GM23338 (cell line): ENCODE measurements at regions not wholly inside any gene's neighbourhood (a gene's known extent, or its start where the extent isn't known, plus 50 kb on each side); places are given as distances from the start of the nearest gene placed in this dataset.

ENCODE experiments used
- ATAC-seq: fragments of 200-7000 bp; cut with Tn5 transposase; 3 replicates; pipeline ENCODE4 v1.9.1; 2020
- DNase-seq: peaks from one replicate; pipeline ENCODE4 v3.0.0-alpha.2; 2015; ENCODE audit warnings: low spot score
- H2AFZ ChIP-seq: fragments of 200-600 bp; sonication (generic); 2 replicates; pipeline ENCODE4 v1.8.0; 2016; ENCODE audit warnings: antibody characterized with exemption, mild to moderate bottlenecking, moderate library complexity
- H3F3A ChIP-seq: fragments of 200-600 bp; sonication (generic); replicated peaks from 2 replicates; pipeline ENCODE4 v1.8.0; 2017; ENCODE audit warnings: antibody characterized with exemption, mixed run types, low read depth
- H3K27ac ChIP-seq: fragments of 200-600 bp; sonication (generic); 2 replicates; pipeline ENCODE4 v1.6.1; 2016; ENCODE audit warnings: low read depth
- H3K27me3 ChIP-seq: fragments of 200-600 bp; sonication (generic); 2 replicates; pipeline ENCODE4 v1.8.0; 2016; ENCODE audit warnings: mild to moderate bottlenecking, mixed run types, moderate library complexity; ENCODE audit not compliant: insufficient read depth
- H3K36me3 ChIP-seq: fragments of 200-600 bp; sonication (generic); 2 replicates; pipeline ENCODE4 v1.8.0; 2016; ENCODE audit warnings: mild to moderate bottlenecking; ENCODE audit not compliant: insufficient read depth
- H3K4me1 ChIP-seq: fragments of 200-600 bp; sonication (generic); 2 replicates; pipeline ENCODE4 v1.8.0; 2016; ENCODE audit warnings: mild to moderate bottlenecking, moderate library complexity; ENCODE audit not compliant: insufficient read depth
- H3K4me2 ChIP-seq: fragments of 200-600 bp; sonication (generic); 2 replicates; pipeline ENCODE4 v1.7.1; 2017; ENCODE audit warnings: mixed run types
- H3K4me3 ChIP-seq: fragments of 200-600 bp; sonication (generic); 2 replicates; pipeline ENCODE4 v1.6.1; 2016; ENCODE audit warnings: mixed run types
- H3K79me2 ChIP-seq: fragments of 200-600 bp; sonication (generic); replicated peaks from 2 replicates; pipeline ENCODE4 v1.8.0; 2017; ENCODE audit warnings: mild to moderate bottlenecking; ENCODE audit not compliant: insufficient read depth
- H3K9me2 ChIP-seq: fragments of 200-600 bp; sonication (generic); 2 replicates; pipeline ENCODE4 v1.8.0; 2017; ENCODE audit not compliant: insufficient read depth
- H4K20me1 ChIP-seq: fragments of 200-600 bp; sonication (generic); replicated peaks from 2 replicates; pipeline ENCODE4 v1.8.0; 2017; ENCODE audit warnings: mild to moderate bottlenecking; ENCODE audit not compliant: insufficient read depth
- H3K27ac Mint-ChIP-seq: 2 replicates; pipeline ENCODE4 v1.8.0; 2020; ENCODE audit warnings: inconsistent platforms, mild to moderate bottlenecking, moderate library complexity, mixed read lengths
- H3K27me3 Mint-ChIP-seq: 3 replicates; pipeline ENCODE4 v1.8.0; 2022; ENCODE audit warnings: low read depth, mild to moderate bottlenecking, moderate library complexity, mixed read lengths, inconsistent platforms; ENCODE audit not compliant: insufficient read depth, poor library complexity
- H3K36me3 Mint-ChIP-seq: 3 replicates; pipeline ENCODE4 v1.8.0; 2021; ENCODE audit warnings: low read depth, mild to moderate bottlenecking, inconsistent platforms, moderate library complexity, mixed read lengths
- H3K4me1 Mint-ChIP-seq: 3 replicates; pipeline ENCODE4 v1.8.0; 2020; ENCODE audit warnings: mild to moderate bottlenecking, inconsistent platforms, mixed read lengths
- H3K4me3 Mint-ChIP-seq: 3 replicates; pipeline ENCODE4 v1.8.0; 2021; ENCODE audit warnings: moderate library complexity, mild to moderate bottlenecking, inconsistent platforms, mixed read lengths
- H3K9me3 Mint-ChIP-seq: 3 replicates; pipeline ENCODE4 v1.8.0; 2020; ENCODE audit warnings: moderate library complexity, mild to moderate bottlenecking, inconsistent platforms, mixed read lengths
- CREB1 ChIP-seq: fragments of 250-450 bp; sonication (Bioruptor Pico); IDR thresholded peaks from 2 replicates; pipeline ENCODE4 v1.5.0; 2020; ENCODE audit warnings: low read depth, mild to moderate bottlenecking, moderate library complexity
- EZH2 ChIP-seq: fragments of 200-600 bp; sonication (generic); IDR thresholded peaks from one replicate; pipeline ENCODE4 v1.8.0; 2017; ENCODE audit warnings: antibody characterized with exemption, mild to moderate bottlenecking, low read depth; ENCODE audit not compliant: unreplicated experiment
- NANOG ChIP-seq: IDR thresholded peaks from 2 replicates; pipeline ENCODE4 v1.6.1; 2016; ENCODE audit warnings: antibody characterized with exemption, borderline replicate concordance
- POLR2AphosphoS5 ChIP-seq: IDR thresholded peaks from 2 replicates; pipeline ENCODE4 v1.6.1; 2016; ENCODE audit warnings: antibody characterized with exemption, low read depth
- REST ChIP-seq: IDR thresholded peaks from one replicate; pipeline ENCODE4 v1.6.1; 2018; ENCODE audit warnings: antibody characterized with exemption; ENCODE audit not compliant: unreplicated experiment
- STAT1 ChIP-seq: IDR thresholded peaks from one replicate; pipeline ENCODE4 v1.6.1; 2016; ENCODE audit warnings: antibody characterized with exemption; ENCODE audit not compliant: unreplicated experiment
- ZNF331 ChIP-seq: fragments of 250-450 bp; sonication (Bioruptor Pico); IDR thresholded peaks from 2 replicates; pipeline ENCODE4 v1.5.0; 2020; ENCODE audit warnings: low read depth, mild to moderate bottlenecking, moderate library complexity
- TF ChIP-seq, protein P1 (sequence below), 2 experiments: fragments of 200-600 bp in 1 of 2; sonication (generic) in 1 of 2; conservative IDR thresholded peaks; 2 replicates each; pipeline versions ENCODE4 v1.5.1 to v1.6.1; 2016 to 2017; ENCODE audit warnings: antibody characterized with exemption in 2 of 2, low read depth in 2 of 2, mild to moderate bottlenecking in 2 of 2, moderate library complexity in 1 of 2

- no peak for TF ChIP-seq CREB1 (CRISPR knock-in tag)
- TF ChIP-seq, protein P1, sequence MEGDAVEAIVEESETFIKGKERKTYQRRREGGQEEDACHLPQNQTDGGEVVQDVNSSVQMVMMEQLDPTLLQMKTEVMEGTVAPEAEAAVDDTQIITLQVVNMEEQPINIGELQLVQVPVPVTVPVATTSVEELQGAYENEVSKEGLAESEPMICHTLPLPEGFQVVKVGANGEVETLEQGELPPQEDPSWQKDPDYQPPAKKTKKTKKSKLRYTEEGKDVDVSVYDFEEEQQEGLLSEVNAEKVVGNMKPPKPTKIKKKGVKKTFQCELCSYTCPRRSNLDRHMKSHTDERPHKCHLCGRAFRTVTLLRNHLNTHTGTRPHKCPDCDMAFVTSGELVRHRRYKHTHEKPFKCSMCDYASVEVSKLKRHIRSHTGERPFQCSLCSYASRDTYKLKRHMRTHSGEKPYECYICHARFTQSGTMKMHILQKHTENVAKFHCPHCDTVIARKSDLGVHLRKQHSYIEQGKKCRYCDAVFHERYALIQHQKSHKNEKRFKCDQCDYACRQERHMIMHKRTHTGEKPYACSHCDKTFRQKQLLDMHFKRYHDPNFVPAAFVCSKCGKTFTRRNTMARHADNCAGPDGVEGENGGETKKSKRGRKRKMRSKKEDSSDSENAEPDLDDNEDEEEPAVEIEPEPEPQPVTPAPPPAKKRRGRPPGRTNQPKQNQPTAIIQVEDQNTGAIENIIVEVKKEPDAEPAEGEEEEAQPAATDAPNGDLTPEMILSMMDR (conservative IDR thresholded peaks at IDR 0.05; ENCODE audit: low read depth in 2 of 2): no peak
- no peak for TF ChIP-seq STAT1
- no peak for TF ChIP-seq EZH2
- no peak for TF ChIP-seq POLR2AphosphoS5
- no peak for TF ChIP-seq ZNF331 (CRISPR knock-in tag)
- no peak for TF ChIP-seq REST
Measured at GRCh38 chr1:60889709-60890108, 192.7 kb upstream of the NFIA start (continued).

GRCh38 chr1:60888126-60888525, 194.2 kb upstream of the NFIA start:
- no peaks in the 10 kb centered on the region for H4K20me1 ChIP-seq
- H3K27ac Mint-ChIP-seq: no peak overlapping the region
- H2AFZ ChIP-seq: no peak overlapping the region
- H3K4me1 ChIP-seq: peaks cover 40% of the 10 kb centered on the region
- no peaks in the 10 kb centered on the region for H3K36me3 Mint-ChIP-seq
- no peak overlapping the region for H3K4me3 ChIP-seq
- H3K27me3 Mint-ChIP-seq: peaks cover 5% of the 10 kb centered on the region
- H3K79me2 ChIP-seq: no peaks in the 10 kb centered on the region
- no peak overlapping the region for H3K27ac ChIP-seq
- ATAC-seq (no peak), DNase-seq (no peak)
- H3K4me3 Mint-ChIP-seq: no peak overlapping the region
- H3K4me1 Mint-ChIP-seq: peaks cover 43% of the 10 kb centered on the region
- no peaks in the 10 kb centered on the region for H3K27me3 ChIP-seq
- H3K36me3 ChIP-seq: no peaks in the 10 kb centered on the region
- no peaks in the 10 kb centered on the region for H3K9me2 ChIP-seq
- H3K4me2 ChIP-seq: no peak overlapping the region
- H3K9me3 Mint-ChIP-seq: no peaks in the 10 kb centered on the region
- no peaks in the 10 kb centered on the region for H3F3A ChIP-seq
- TF ChIP-seq NANOG: no peak
- TF ChIP-seq, protein P1 (conservative IDR thresholded peaks at IDR 0.05; ENCODE audit: low read depth in 2 of 2): no peak
